Activated T-cell treated with anti-CD3 and anti-CD28 coated beads for 4 hours (primary cell): ENCODE measurements at regions not wholly inside any gene's neighbourhood (a gene's known extent, or its start where the extent isn't known, plus 50 kb on each side); places are given as distances from the start of the nearest gene placed in this dataset.
"Not testable (repeated sequence)": the region's sequence is repeated elsewhere in the genome, so short reads cannot be mapped to it uniquely, and the experiment has no call there.

Experiments used
- DNase-seq: peaks from one replicate; pipeline ENCODE4 v3.0.0-alpha.2; 2020

- no peak for DNase-seq
Measured at GRCh38 chr14:65153101-65153500, 50.8 kb upstream of the MAX start.

GRCh38 chr14:65156568-65157366, 54.5 kb upstream of the MAX start:
- no peak for DNase-seq

GRCh38 chr14:65159281-65160062, 57.2 kb upstream of the MAX start:
- DNase-seq = no peak

- DNase-seq = no peak
Measured at GRCh38 chr14:65160091-65160490, 57.8 kb upstream of the MAX start.

GRCh38 chr14:65162031-65162430, 59.7 kb upstream of the MAX start:
- DNase-seq = no peak

GRCh38 chr14:65164068-65164824, 61.9 kb upstream of the MAX start:
- DNase-seq = peak; percentile 17

GRCh38 chr14:65164825-65165135, 62.5 kb upstream of the MAX start:
- DNase-seq = no peak

- no peak for DNase-seq
Measured at GRCh38 chr14:65167072-65167645, 64.8 kb upstream of the MAX start.

GRCh38 chr14:65168840-65169239, 66.5 kb upstream of the MAX start:
- DNase-seq = no peak

- no peak for DNase-seq
Measured at GRCh38 chr14:65169351-65169750, 67.0 kb upstream of the MAX start.

- DNase-seq = no peak
Measured at GRCh38 chr14:65170318-65170717, 68.0 kb upstream of the MAX start.

GRCh38 chr14:65170768-65171507, 68.6 kb upstream of the MAX start:
- DNase-seq = peak; percentile 2

GRCh38 chr14:65173973-65174693, 71.8 kb upstream of the MAX start:
- no peak for DNase-seq

- DNase-seq = no peak
Measured at GRCh38 chr14:65174783-65175182, 72.5 kb upstream of the MAX start.

GRCh38 chr14:65177551-65177950, 75.2 kb upstream of the MAX start:
- DNase-seq = no peak

- DNase-seq = not testable (repeated sequence)
Measured at GRCh38 chr14:65179231-65179630, 76.9 kb upstream of the MAX start.

- DNase-seq = no peak
Measured at GRCh38 chr14:65179918-65180724, 77.8 kb upstream of the MAX start.

- no peak for DNase-seq
Measured at GRCh38 chr14:65180725-65181025, 78.4 kb upstream of the MAX start.

GRCh38 chr14:65184032-65184764, 81.9 kb upstream of the MAX start:
- no peak for DNase-seq

GRCh38 chr14:65185829-65186228, 83.5 kb upstream of the MAX start:
- no peak for DNase-seq

- no peak for DNase-seq
Measured at GRCh38 chr14:65186951-65187350, 84.6 kb upstream of the MAX start.
